ENCODE measurements at regions not wholly inside any gene's neighbourhood (a gene's known extent, or its start where the extent isn't known, plus 50 kb on each side); places are given as distances from the start of the nearest gene placed in this dataset.

DNA sequence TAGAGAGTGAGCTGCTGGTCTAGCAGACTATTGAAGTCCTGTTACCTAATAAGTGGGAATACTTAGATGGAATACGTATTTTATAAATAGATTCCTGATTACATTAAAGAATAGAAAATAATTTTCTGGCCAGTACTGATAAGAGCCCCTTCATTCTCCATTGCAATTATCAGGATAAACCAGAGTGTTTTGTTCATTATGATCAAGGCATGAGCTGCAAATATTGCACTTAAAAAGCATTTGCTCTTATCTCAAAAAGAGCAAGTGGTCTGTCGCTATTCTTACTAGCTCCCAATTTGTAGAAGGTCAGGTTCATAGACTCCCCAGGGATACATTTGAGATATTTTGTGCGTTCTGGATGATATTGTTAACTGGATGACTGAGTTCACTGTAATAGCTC lies 73.1 kb upstream of the PLCB4 start:
- no peak overlapping the region for H3K56ac ChIP-seq (ENCODE audit: extremely low read depth, insufficient read depth, low read length)
- H2AK9ac ChIP-seq (replicated peaks; ENCODE audit: low read depth, low read length, poor library complexity): no peak overlapping the region
- no peak overlapping the region for H3K18ac ChIP-seq (ENCODE audit: low read depth, low read length)
- no peaks in the 10 kb centered on the region for H3K9me1 ChIP-seq (ENCODE audit: insufficient read depth, low read length)
- CTCF ChIA-PET: no interaction called here
- H3K4me3 ChIP-seq (ENCODE audit: insufficient read depth, low read depth, low read length): no peak overlapping the region
- no peak overlapping the region for H3K4me2 ChIP-seq (ENCODE audit: low read depth, low read length)
- H2AK5ac ChIP-seq (ENCODE audit: low read depth, low read length): no peak overlapping the region
- no peaks in the 10 kb centered on the region for H3K9me3 ChIP-seq (ENCODE audit: control insufficient read depth, insufficient read depth, low read length)
- intact Hi-C loops (cut with micrococcal nuclease) (no loop called here), in situ Hi-C loops (cut with MboI; ENCODE audit: low sequenced_read_pairs) (no loop called here), dilution Hi-C loops (cut with HindIII; ENCODE audit: low sequenced_read_pairs, unreplicated experiment) (no loop called here)
- H3K14ac ChIP-seq (replicated peaks; ENCODE audit: low read depth, low read length): no peak overlapping the region
- no peaks in the 10 kb centered on the region for H3K27me3 ChIP-seq (ENCODE audit: control insufficient read depth, insufficient read depth, low read length)
- no peak overlapping the region for H4K5ac ChIP-seq (ENCODE audit: low read depth, low read length)
- TF ChIP-seq RAD21 (IDR thresholded peaks at IDR 0.05; ENCODE audit: low read length): no peak
- TF ChIP-seq NFE2L2 (IDR thresholded peaks at IDR 0.05; ENCODE audit: low read depth, low read length): no peak
- no peak for TF ChIP-seq SMC3 (IDR thresholded peaks at IDR 0.05; ENCODE audit: low read depth, low read length)
- TF ChIP-seq FOS (IDR thresholded peaks at IDR 0.05; ENCODE audit: low read depth, low read length): no peak
- no peak for TF ChIP-seq RFX5 (IDR thresholded peaks at IDR 0.05; ENCODE audit: low read depth, low read length)
- TF ChIP-seq CEBPB (IDR thresholded peaks at IDR 0.05; ENCODE audit: low read depth, low read length): no peak
- TF ChIP-seq MAZ (IDR thresholded peaks at IDR 0.05; ENCODE audit: borderline replicate concordance, low read depth, low read length): no peak
- no peak for TF ChIP-seq USF2 (IDR thresholded peaks at IDR 0.05; ENCODE audit: low read depth, low read length)
- no peak for TF ChIP-seq RCOR1 (IDR thresholded peaks at IDR 0.05; ENCODE audit: insufficient replicate concordance, low read length)
- H4K20me1 ChIP-seq (ENCODE audit: insufficient read depth, low read length): no peaks in the 10 kb centered on the region; the same call in 1 of the 2 replicates
- H3K4ac ChIP-seq (ENCODE audit: low read depth, low read length): no peak overlapping the region
- no peak overlapping the region for H4K8ac ChIP-seq (ENCODE audit: low read depth in 2 of 2, low read length in 2 of 2)
- no peak overlapping the region for H2BK15ac ChIP-seq (ENCODE audit: low read depth, low read length)
- H3K4me1 ChIP-seq (ENCODE audit: control insufficient read depth, insufficient read depth, low read length): no peaks in the 10 kb centered on the region
- H3K9ac ChIP-seq (ENCODE audit: low read depth, low read length): no peak overlapping the region
- no peak overlapping the region for H4K91ac ChIP-seq (ENCODE audit: insufficient read depth, low read depth, low read length)
- no peak overlapping the region for H3K23ac ChIP-seq (ENCODE audit: low read depth, low read length)
- no CpG with 5 or more reads among the region's 3 CpGs for WGBS, 2 experiments (ENCODE audit: extremely low coverage in 2 of 2, insufficient read length in 1 of 2)
- DNase-seq (no peak), ATAC-seq (ENCODE audit: low read depth) (no peak)
- no TSS peak for BruUV-seq (replicated peaks)
- no peak overlapping the region for H3K27ac ChIP-seq (ENCODE audit: insufficient read depth, low read length)
- no peak overlapping the region for H2BK5ac ChIP-seq (ENCODE audit: low read depth, low read length, poor library complexity, severe bottlenecking)
- no peak overlapping the region for H2BK20ac ChIP-seq (ENCODE audit: low read depth, low read length)
- no peak overlapping the region for H2BK120ac ChIP-seq (ENCODE audit: low read depth, low read length)
- H2AFZ ChIP-seq (replicated peaks; ENCODE audit: low read length, poor library complexity): no peak overlapping the region
- H3K36me3 ChIP-seq (ENCODE audit: control insufficient read depth, insufficient read depth, low read length): no peaks in the 10 kb centered on the region
- no peaks in the 10 kb centered on the region for H3K79me1 ChIP-seq (ENCODE audit: low read depth in 1 of 2, low read length in 2 of 2)
- POLR2A ChIA-PET (ENCODE audit: unreplicated experiment): no interaction called here

Measured in IMR-90 (cell line).